ENCODE measurements at regions not wholly inside any gene's neighbourhood (a gene's known extent, or its start where the extent isn't known, plus 50 kb on each side); places are given as distances from the start of the nearest gene placed in this dataset.
A peak's percentile ranks its signal among the peaks of the same experiment; 100 is the strongest.
"Not testable (repeated sequence)": the region's sequence is repeated elsewhere in the genome, so short reads cannot be mapped to it uniquely, and the experiment has no call there.

DNA sequence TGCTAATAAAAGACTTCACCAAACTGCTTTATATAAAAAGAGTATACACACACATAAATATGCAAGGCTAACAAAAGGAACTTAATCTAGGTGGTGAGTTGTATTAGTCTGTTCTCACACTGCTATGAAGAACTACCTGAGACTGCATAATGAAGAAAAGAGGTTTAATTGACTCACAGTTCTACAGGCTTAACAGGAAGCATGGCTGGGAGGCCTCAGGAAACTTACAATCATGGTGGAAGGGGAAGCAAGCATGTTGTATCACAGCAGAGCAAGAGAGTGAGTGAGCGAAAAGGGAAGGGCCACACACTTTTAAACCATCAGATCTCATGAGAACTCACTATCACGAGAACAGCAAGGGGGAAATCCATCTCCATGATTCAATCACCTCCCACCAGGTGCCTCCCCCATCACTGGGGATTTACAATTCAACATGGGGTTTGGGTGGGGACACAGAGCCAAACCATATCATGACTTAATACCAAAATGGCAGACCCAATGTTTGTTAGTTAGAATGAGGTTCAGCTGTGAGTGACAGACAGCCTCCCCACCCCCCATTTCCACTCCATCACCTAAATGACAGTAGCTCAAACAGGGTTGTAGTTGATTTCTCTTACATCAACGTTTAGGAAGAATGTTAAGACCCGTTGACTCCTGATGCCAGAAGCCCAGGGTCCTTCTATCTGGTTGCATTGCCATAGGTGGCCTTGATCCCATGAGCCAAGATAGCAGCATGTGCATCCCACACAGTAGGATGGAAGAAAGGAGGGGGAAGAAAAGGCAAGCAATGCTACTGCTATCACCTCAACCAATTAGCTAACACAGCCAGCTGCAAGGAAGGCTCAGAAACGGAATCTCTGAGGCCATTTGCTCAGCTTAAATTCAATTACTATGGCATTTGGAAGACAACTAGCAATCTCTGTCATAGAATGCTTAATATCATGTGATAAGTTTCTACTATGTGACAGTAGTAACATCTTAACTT lies 77.0 kb downstream of the CCDC71L start:
- DNase-seq: no peak

DNA sequence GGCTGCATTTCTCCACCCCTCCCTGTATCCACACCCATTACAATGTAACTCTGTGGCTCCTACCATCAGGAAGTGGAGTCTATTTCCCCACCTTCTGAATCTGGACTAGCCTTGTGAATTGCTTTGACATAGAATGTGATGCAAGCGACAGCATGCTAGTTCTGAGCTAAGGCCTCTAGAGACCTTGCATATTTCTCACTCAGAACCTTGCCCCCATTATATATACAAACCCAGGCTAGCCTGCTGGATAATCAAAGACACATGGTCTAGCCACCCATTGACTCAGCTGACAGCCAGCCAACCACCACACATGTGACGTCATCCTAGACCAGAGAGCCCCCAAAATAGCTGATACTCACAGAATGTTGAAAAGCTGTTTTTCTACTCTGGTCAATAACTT lies 77.9 kb downstream of the CCDC71L start:
- no peak for DNase-seq

DNA sequence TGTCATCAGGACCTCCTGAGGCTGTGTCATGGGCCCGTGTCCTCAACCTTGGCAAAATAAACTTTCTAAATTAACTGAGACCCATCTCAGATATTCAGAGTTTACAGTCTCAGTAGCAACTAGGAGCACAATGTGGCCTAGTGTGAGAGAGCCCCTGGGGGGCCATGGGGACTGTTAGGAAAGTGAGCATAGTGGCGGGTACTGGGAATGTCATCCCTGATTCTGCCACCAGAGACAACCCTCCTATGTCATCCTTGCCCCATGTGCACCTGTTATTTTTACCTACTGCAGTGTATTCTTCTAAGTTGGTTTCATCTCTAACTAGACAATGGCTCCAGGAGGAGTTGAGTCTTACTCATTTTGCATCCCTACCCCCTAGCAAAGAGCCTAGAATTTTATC lies 78.6 kb downstream of the CCDC71L start:
- no peak for DNase-seq

DNA sequence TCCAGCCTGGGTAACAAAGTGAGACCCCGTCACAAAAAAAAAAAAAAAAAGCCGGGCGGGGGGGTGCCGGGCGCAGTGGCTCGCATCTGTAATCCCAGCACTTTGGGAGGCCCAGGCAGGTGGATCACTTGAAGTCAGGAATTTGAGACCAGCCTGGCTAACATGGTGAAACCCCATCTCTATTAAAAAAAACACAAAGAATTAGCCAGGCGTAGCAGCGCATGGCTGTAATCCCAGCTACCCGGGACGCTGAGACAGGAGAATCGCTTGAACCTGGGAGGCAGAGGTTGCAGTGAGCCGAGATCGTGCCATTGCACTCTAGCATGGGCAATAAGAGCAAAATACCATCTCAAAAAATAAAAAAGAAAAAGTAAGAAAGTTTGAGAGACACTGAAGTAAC lies 81.9 kb downstream of the CCDC71L start:
- DNase-seq: not testable (repeated sequence)

DNA sequence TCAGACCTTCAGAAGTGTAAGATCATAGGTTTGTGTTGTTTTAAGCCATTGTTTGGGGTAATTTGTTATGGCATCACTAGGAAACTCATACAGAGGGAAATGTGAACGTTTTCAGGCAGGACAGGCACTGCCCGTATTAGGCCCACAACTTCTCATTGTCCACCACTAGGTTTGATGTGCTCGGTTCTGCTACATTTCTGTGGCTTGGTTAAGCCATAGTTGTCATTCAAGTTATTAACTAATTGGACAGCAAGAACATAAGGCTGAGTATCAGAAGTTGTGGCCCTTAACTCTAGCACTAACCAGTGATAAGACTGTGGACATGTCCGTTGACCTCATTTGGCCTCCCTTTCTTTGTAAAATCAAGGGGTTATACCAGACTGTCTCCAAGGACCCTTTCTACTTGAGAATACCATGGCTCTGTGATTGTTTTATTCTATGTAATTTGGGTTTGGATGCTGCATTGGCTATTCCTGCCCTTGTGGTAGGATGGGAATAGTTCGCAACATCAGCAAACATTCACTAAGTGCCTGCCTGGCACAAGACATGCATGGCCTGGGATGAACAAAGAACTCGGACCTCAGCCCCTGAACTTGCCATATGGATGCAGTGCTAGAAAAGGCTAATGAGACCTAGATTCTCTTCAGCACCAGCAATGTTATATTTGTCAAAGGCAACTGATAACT lies 85.7 kb downstream of the CCDC71L start:
- DNase-seq: no peak

DNA sequence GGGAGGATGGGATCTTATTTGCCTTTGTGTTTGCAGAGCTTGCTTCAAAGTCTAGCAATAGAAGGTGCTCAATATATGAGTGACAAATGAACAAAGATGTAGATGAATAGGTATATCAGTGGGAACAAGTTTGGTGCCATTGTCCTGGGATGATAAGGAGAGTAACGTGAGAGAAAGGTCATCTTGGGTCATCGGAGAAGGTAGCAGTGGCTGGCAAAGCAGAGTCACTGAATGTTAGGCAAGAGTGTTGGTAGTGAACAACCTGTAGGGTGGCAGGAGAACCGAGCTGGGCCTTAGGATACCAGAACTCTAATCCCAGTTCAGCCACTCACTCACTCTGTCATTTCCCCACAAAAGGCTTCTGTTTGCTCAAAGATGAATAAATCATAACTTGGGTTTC lies 87.2 kb downstream of the CCDC71L start:
- DNase-seq: no peak

DNA sequence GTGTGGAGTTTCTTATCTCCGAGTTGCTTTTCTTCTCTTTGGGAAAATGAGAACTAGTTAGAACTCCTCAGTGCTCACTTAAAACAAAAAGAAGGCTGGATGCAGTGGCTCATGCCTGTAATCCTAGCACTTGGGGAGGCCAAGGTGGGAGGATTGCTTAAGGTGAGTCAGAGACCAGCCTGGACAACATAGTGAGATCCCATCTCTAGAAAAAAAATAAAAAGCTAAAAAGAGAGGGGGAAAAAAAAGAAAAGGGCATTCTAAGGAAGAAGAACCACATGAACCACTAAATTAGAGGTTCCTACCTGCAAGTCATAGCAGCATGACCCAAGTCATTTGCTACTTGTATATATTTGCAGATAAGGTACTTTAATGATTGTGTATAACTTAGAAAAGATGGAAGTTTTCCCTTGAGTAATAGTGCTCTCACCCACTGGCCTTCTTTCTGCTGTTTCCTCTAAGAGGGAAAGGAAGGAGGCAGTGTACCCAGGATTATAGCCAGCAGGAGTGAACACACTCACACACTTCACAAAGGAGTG lies 87.8 kb downstream of the CCDC71L start:
- DNase-seq: no peak

DNA sequence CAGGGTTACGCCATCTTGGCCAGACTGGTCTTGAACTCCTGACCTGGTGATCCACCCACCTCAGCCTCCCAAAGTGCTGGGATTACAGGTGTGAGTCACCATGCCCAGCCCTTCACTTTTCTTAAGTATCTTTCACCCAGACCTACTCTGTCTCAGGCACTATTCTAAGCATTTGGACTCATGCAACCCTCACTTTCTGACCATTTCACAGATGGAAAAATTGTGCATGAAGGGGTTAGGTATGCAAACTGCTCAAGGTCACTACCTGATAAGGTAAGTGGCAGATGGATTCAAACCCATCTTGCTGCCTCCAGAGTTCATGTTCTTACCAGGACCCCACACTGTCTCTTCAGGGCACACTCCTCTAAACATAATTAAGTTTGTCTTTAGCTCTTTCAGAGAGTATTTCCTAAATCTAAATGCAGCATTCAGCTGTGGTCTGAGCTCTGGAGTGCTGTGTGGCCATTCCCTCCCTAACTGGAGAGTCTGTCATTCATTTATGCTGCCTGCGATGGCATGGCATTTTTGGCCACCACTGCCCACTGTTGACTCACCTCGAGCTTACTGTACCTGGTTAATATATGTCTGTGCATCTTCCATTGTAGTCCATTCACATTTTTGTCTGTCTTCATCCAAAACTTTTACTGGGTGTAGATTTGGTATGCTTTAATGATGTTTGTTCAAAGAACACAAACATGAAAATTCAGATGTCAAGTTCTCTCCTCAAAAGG lies 88.4 kb downstream of the CCDC71L start:
- DNase-seq: no peak

DNA sequence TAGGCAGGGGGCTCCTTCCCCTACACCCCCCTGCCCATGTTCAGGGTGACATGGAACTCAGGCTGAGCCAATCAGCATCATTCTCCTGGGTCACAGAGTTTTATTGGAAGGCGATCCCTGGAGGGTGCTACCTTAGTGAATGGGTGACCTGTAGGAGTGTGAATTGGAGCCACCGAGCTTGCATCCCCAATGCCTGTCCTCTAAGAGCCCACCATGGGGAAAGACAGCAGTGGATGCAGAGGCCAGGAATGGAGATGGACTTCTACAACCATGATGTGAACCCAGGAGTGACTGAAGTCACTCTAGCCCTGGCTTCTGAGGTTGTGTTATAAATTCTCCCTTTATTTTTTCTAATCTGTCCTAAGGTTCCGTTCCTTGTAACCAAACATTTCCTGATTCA lies 89.4 kb downstream of the CCDC71L start:
- DNase-seq: no peak

DNA sequence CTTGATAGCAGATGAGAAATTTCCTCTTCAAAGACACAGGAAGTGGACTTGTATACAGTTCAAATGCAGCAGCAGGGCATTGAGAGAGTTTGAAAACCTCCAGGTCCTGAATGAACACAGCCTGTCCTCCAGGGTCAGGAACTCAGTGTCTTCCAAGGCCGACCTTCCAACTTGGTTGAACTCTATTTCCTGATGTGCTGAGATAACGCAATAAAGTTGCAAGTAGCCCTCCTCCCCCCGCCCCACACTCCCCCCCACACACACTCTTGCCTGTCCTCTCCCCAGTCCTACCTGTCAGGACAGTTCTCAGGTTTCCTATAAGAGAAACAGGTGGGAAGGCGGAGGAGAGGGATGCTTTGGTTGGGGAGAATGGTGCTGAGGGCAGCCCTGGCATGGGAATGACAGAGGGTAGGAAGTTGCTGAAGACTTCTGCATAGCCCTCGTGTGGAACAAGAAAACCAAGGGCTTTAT lies 90.0 kb downstream of the CCDC71L start:
- DNase-seq: no peak

DNA sequence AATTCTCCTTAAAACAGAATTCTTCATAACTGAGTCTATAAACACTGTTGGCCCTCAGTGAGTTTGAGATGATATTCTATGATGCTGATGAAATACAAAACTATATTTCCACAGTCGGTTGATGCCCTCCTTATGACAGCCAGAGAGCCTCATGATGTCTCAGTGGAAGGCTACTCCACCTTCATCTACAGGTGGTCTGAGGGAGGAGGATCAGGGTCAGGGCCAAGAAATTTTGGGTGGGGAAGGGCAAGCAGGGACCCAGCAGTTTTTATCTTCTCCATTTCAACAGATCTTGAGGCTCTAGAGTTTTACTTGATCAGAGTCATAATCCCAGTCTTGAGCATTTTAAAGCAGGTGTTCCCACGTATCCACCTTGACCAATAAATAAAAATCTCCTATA lies 90.8 kb downstream of the CCDC71L start:
- DNase-seq: no peak

DNA sequence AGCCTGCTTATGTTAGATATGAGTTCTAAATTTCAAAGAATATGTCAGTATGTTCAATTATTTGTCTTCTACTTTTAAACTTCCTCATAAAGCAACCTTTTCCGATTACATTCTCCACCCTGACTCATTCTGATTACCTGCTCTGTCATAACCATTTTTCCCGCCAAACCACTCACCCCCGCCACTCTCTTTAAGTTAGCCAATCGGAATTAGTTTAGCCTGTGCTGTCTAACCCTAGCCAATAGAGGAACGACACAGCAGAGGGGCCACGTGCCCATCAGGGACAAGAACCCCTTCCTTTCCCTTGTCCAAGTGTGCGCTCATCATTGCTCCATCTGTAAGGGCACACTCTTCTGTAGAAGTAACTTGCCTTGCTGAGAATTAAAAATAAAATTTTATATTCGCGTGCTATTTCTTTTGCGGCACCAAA lies 91.4 kb downstream of the CCDC71L start:
- no peak for DNase-seq

DNA sequence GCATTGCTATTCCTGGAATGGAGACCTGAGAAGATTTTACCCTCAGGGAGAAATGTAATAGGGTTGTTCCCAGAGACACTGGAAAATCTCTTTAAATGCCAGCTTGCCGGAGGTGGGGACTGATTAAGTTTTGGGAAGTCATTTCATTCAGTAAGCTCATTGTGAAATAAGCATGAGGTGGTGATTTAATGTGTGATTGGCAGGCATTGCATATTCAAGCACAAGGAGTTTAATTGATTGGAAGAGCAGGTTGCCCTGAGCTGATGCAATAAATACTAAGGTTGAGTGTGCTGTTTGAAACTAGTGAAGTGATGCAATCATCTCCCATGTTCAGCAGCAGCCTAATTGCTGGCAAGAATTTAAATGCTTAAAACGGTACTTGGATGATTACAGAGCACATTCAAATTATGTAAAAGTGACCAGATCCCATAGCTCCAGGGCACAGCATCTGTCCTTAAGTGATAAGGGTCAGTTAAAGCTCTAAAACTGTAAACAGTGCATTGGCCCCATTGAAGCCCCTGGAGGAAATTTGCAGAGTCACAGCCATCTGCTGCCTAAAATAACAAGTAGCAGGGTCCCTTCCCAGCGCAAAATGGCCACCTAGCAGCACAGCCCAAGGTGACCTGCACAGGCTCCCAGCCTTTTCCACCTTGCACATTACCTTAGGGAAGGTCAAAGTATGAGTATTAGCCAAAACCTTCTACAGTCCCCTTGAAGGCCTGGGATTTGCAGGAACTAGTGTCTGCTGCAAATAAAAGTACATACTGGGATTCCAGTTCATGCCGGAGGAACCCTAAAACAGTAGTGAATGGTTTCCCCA lies 92.1 kb downstream of the CCDC71L start:
- peak; percentile 60 to 86 for DNase-seq

DNA sequence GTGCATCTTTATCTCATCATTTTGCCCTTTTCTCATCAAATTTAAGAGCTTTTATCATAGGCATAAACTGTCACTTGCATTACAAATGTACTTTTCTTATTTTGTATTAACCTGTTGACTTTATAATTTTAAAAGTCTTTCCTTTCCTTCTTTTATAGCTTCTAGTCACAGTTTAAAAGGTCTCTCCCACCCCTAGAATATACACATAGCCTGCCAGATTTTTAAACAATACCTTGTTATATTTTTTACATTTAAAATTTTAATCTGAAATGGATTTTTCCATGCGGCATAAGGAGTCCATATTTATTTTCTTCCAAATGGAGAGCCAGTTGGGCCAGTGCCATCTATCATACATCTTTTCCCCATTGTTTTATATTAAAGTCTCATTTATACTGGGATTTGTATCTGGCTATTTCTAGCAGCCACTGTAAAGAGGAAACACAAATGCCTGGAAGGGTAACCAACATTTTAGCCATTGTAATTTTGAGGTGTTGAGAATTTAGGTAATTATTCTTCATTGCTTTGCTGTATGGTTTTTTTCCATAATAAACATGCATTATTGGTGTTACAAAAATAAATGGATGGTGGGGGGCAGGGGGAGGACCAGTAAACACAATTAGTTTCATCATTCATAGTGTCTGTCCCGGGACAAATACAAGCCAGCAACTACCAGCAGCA lies 92.8 kb downstream of the CCDC71L start:
- no peak for DNase-seq

DNA sequence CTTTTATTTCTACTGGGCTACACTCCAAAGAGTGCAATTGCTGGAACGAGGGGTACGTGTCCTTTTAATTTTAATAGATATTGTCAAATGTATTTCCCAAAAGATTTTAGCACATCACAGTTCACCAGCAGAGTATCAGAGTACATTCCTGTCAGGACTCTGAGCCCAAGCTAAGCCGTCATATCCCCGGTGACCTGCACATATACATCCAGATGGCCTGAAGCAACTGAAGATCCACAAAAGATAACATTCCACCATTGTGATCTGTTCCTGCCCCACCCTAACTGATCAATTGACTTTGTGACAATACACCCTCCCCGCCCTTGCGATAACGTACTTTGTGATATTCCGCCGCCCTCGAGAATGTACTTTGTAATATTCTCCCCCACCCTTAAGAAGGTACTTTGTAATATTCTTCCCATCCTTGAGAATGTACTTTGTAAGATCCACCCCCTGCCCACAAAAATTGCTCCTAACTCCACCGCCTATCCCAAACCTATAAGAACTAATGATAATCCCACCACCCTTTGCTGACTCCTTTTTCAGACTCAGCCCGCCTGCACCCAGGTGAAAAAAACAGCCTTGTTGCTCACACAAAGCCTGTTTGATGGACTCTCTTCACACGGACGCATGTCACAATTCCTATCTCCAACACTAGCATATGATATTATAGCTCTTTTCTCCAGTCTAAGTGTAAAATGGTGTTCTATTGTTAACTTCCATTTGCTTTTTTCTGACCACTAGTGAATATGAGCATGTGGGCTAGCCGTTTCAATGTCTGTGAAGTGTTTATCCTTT lies 93.6 kb downstream of the CCDC71L start:
- not testable (repeated sequence) for DNase-seq

DNA sequence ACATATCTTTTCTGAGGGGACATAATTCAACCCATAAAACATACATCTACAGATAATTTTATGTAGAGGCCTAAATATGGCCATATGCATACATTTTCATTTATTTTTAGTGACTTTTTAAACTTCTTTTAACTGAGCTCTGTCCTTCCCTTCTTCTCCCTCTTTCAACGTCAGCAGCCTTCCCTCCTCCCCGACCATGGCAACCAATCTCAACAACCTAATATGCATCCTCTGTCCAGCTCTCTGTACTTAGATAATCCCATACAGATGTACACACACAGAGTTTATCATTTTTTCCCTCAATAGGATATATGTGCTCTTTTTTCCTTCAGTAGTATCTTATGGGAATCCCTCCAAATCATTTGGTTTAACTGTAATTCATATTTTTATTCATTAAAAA lies 94.3 kb downstream of the CCDC71L start:
- DNase-seq: no peak

DNA sequence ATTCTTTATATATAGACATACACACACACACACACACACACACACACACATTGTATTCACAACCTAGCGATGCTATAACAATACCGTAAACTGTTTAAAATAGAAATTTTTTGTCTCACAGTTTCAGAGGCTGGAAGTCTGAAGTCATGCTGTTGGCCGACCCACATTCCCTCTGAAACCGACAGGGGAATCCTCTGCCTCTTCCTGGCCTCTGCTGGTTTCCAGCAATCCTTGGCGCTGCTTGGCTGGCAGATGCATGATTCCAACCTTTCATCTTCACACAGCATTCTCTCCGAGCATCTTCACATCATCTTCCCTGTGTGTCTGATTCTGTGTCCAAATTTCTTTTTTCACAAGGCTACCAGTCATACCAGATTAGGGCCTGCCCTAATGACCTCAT lies 94.8 kb downstream of the CCDC71L start:
- DNase-seq: no peak

DNA sequence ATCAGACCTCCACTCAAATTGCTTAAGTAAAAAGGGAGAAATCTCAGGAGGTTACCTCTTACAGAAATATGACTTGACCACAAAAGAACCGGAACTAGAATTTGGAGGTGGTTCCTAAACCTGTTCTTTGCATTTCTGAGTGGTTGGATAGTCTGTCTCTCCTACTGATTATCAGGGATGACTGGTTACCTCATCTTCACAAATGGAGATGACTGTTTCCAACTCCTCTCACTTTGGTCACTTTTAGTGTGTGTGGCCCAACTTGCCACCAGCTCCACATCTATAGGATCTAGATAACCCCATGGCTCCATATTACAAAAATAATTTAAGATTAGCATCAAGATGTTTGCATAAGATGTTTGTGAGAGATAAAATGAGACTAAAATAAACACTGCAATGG lies 95.5 kb downstream of the CCDC71L start:
- DNase-seq: no peak

DNA sequence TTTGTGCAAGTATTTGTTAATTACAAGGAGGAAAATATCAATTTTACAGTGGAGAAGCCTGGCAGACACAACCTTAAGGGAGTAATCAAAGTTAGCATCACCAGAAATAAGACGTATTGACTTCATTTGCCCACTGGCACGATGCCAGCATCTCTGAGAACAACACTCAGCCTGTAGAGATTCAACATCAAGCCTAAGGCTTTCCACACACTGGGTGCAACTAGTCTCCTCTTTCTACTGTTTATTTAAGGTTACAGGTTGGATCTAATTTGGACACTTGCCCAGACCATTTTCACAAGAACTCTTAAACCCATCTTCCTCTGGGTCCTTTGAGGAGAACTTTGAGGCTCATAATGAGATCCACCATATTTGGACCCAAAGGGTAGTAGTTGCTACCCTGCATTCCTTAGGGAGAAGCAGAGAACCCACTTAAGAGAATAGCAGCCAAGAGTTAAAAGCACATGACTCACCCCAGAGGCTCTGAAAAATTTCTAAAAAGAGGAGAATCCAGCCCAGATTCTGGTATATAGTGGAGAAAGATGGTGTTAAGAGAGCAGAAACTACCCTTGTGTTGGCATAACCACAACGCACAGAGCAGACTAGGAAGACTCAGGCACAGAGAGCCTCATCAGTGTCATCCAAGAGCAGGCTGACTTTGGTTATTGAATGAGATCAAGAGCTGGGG lies 97.3 kb downstream of the CCDC71L start:
- DNase-seq: no peak

All from inflammatory macrophage treated with lipopolysaccharide for 1 hour (primary cell).